PC-9 (cell line): ENCODE measurements at regions not wholly inside any gene's neighbourhood (a gene's known extent, or its start where the extent isn't known, plus 50 kb on each side); places are given as distances from the start of the nearest gene placed in this dataset.

ENCODE experiments used
- EZH2 ChIP-seq: fragments of 200-600 bp; sonication (generic); IDR thresholded peaks from 2 replicates; pipeline ENCODE4 v1.8.0; 2017; ENCODE audit warnings: antibody characterized with exemption, low read depth
- TF ChIP-seq, protein P1 (sequence below): fragments of 200-600 bp; sonication (generic); conservative IDR thresholded peaks from 2 replicates; pipeline ENCODE4 v1.6.1; 2017; ENCODE audit warnings: mixed run types, antibody characterized with exemption, mild to moderate bottlenecking, moderate library complexity

DNA sequence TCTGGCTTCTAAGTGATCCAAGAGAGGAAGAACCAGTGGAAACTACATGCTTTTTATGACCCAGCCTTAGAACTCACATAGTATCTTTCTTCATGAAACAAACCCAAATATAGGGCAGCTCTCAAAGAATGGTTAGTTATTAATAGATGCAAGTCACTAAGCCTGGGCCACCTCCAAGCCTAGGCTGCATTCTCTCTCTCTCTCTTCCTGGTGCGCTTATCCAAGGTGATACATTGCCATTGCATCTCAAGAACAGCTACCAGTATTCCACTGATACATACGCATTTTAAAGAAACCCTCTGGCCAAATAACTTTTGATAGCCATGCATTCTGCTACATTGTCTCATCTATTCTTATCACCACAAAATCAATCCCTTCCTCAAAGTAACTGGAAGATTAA lies 455.6 kb upstream of the ADGRL2 start:
- TF ChIP-seq, protein P1, sequence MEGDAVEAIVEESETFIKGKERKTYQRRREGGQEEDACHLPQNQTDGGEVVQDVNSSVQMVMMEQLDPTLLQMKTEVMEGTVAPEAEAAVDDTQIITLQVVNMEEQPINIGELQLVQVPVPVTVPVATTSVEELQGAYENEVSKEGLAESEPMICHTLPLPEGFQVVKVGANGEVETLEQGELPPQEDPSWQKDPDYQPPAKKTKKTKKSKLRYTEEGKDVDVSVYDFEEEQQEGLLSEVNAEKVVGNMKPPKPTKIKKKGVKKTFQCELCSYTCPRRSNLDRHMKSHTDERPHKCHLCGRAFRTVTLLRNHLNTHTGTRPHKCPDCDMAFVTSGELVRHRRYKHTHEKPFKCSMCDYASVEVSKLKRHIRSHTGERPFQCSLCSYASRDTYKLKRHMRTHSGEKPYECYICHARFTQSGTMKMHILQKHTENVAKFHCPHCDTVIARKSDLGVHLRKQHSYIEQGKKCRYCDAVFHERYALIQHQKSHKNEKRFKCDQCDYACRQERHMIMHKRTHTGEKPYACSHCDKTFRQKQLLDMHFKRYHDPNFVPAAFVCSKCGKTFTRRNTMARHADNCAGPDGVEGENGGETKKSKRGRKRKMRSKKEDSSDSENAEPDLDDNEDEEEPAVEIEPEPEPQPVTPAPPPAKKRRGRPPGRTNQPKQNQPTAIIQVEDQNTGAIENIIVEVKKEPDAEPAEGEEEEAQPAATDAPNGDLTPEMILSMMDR: no peak
- no peak for TF ChIP-seq EZH2
